Neural cell (in vitro differentiated cells): ENCODE measurements at regions not wholly inside any gene's neighbourhood (a gene's known extent, or its start where the extent isn't known, plus 50 kb on each side); places are given as distances from the start of the nearest gene placed in this dataset.

Experiments
- H2AFZ ChIP-seq: fragments of 200-600, 300-800 bp; sonication (generic), shearing (Covaris generic); 2 replicates; pipeline ENCODE4 v1.6.0; 2014; ENCODE audit warnings: low read depth, mild to moderate bottlenecking, antibody characterized with exemption, low read length, moderate library complexity
- H3F3A ChIP-seq: fragments of 200-600 bp; shearing (Covaris generic); 2 replicates; pipeline ENCODE4 v1.6.1; 2016; ENCODE audit warnings: mild to moderate bottlenecking, moderate library complexity, mixed read lengths, antibody characterized with exemption, low read length; ENCODE audit not compliant: insufficient read depth, poor library complexity, severe bottlenecking
- H3K27ac ChIP-seq: fragments of 200-600, 300-800 bp; sonication (generic), shearing (Covaris generic); 2 replicates; pipeline ENCODE4 v1.5.1; 2014; ENCODE audit warnings: mild to moderate bottlenecking, low read length, moderate library complexity
- H3K27me3 ChIP-seq: fragments of 300-800, 200-600 bp; sonication (generic), shearing (Covaris generic); 2 replicates; pipeline ENCODE4 v1.6.0; 2014; ENCODE audit warnings: mild to moderate bottlenecking, low read depth, low read length, moderate library complexity; ENCODE audit not compliant: insufficient read depth
- H3K36me3 ChIP-seq: fragments of 300-800, 200-600 bp; sonication (generic), shearing (Covaris generic); 2 replicates; pipeline ENCODE4 v1.5.1; 2014; ENCODE audit warnings: mild to moderate bottlenecking, antibody characterized with exemption, low read length, moderate library complexity; ENCODE audit not compliant: insufficient read depth
- H3K4me2 ChIP-seq: fragments of 300-800, 200-600 bp; sonication (generic), shearing (Covaris generic); 2 replicates; pipeline ENCODE4 v1.6.0; 2014; ENCODE audit warnings: mild to moderate bottlenecking, low read length
- H3K4me3 ChIP-seq: fragments of 300-800, 200-600 bp; sonication (generic), shearing (Covaris generic); 2 replicates; pipeline ENCODE4 v1.5.1; 2014; ENCODE audit warnings: mild to moderate bottlenecking, low read length, moderate library complexity
- H3K79me2 ChIP-seq: fragments of 200-600 bp; shearing (Covaris generic); replicated peaks from 2 replicates; pipeline ENCODE4 v1.6.0; 2014; ENCODE audit warnings: mild to moderate bottlenecking, low read length, moderate library complexity; ENCODE audit not compliant: insufficient read depth
- H3K9ac ChIP-seq: fragments of 300-800, 200-600 bp; sonication (generic), shearing (Covaris generic); 2 replicates; pipeline ENCODE4 v1.6.1; 2016; ENCODE audit warnings: mild to moderate bottlenecking, low read length, mixed read lengths
- H3K9me2 ChIP-seq: fragments of 200-600 bp; shearing (Covaris generic); 2 replicates; pipeline ENCODE4 v1.6.1; 2016; ENCODE audit warnings: mild to moderate bottlenecking, low read length, mixed read lengths; ENCODE audit not compliant: insufficient read depth
- H3K9me3 ChIP-seq: fragments of 200-600, 300-800 bp; sonication (generic), shearing (Covaris generic); 2 replicates; pipeline ENCODE4 v1.6.1; 2016; ENCODE audit warnings: mild to moderate bottlenecking, mixed run types, low read length, moderate library complexity, mixed read lengths
- H4K20me1 ChIP-seq: fragments of 200-600 bp; shearing (Covaris generic); 2 replicates; pipeline ENCODE4 v1.6.1; 2016; ENCODE audit warnings: mild to moderate bottlenecking, mixed run types; ENCODE audit not compliant: insufficient read depth
- EP300 ChIP-seq: fragments of 450-650 bp; conservative IDR thresholded peaks from 2 replicates; pipeline ENCODE4 v1.6.1; 2014; ENCODE audit warnings: antibody characterized with exemption, mild to moderate bottlenecking, moderate library complexity; ENCODE audit not compliant: poor library complexity, severe bottlenecking
- EZH2 ChIP-seq: fragments of 200-600, 300-800 bp; shearing (Covaris generic), sonication (generic); IDR thresholded peaks from 2 replicates; pipeline ENCODE4 v1.6.1; 2014; ENCODE audit warnings: antibody characterized with exemption, low read length, borderline replicate concordance, mild to moderate bottlenecking; ENCODE audit not compliant: insufficient read depth, poor library complexity, severe bottlenecking
- MXI1 ChIP-seq: fragments of 450-650 bp; conservative IDR thresholded peaks from 2 replicates; pipeline ENCODE4 v1.6.1; 2014; ENCODE audit warnings: antibody characterized with exemption, mild to moderate bottlenecking; ENCODE audit not compliant: poor library complexity, severe bottlenecking
- POLR2AphosphoS5 ChIP-seq: IDR thresholded peaks from 2 replicates; pipeline ENCODE4 v1.6.1; 2012
- RAD21 ChIP-seq: fragments of 450-650 bp; conservative IDR thresholded peaks from 2 replicates; pipeline ENCODE4 v1.6.1; 2014; ENCODE audit warnings: antibody characterized with exemption, mild to moderate bottlenecking, moderate library complexity
- SMC3 ChIP-seq: fragments of 450-650 bp; conservative IDR thresholded peaks from 2 replicates; pipeline ENCODE4 v1.6.1; 2014; ENCODE audit warnings: antibody characterized with exemption, mild to moderate bottlenecking, moderate library complexity; ENCODE audit not compliant: poor library complexity
- TAF1 ChIP-seq: IDR thresholded peaks from 2 replicates; pipeline ENCODE4 v1.6.1; 2012; ENCODE audit warnings: low read depth
- TF ChIP-seq, protein P1 (sequence below): fragments of 450-650 bp; IDR thresholded peaks from 2 replicates; pipeline ENCODE4 v1.5.1; 2014; ENCODE audit warnings: antibody characterized with exemption, mild to moderate bottlenecking, moderate library complexity; ENCODE audit not compliant: poor library complexity, severe bottlenecking
- TF ChIP-seq, protein P2 (sequence below): IDR thresholded peaks from 2 replicates; pipeline ENCODE4 v1.6.1; 2012; ENCODE audit warnings: borderline replicate concordance

- Histone ChIP-seq H3K36me3 (no peaks in the 10 kb centered on the region), H3K79me2 (no peaks in the 10 kb centered on the region), H3K4me2 (no peak overlapping the region), H3K27me3 (no peaks in the 10 kb centered on the region), H2AFZ (no peak overlapping the region), H3F3A (no peaks in the 10 kb centered on the region), H3K4me3 (no peak overlapping the region), H3K9ac (no peak overlapping the region), H3K27ac (no peak overlapping the region), H3K9me3 (no peaks in the 10 kb centered on the region), H4K20me1 (no peaks in the 10 kb centered on the region), H3K9me2 (no peaks in the 10 kb centered on the region)
- no peak for TF ChIP-seq SMC3
- no peak for TF ChIP-seq POLR2AphosphoS5
- no peak for TF ChIP-seq RAD21
- no peak for TF ChIP-seq TAF1
- no peak for TF ChIP-seq EP300
- TF ChIP-seq MXI1: no peak
- TF ChIP-seq, protein P1, sequence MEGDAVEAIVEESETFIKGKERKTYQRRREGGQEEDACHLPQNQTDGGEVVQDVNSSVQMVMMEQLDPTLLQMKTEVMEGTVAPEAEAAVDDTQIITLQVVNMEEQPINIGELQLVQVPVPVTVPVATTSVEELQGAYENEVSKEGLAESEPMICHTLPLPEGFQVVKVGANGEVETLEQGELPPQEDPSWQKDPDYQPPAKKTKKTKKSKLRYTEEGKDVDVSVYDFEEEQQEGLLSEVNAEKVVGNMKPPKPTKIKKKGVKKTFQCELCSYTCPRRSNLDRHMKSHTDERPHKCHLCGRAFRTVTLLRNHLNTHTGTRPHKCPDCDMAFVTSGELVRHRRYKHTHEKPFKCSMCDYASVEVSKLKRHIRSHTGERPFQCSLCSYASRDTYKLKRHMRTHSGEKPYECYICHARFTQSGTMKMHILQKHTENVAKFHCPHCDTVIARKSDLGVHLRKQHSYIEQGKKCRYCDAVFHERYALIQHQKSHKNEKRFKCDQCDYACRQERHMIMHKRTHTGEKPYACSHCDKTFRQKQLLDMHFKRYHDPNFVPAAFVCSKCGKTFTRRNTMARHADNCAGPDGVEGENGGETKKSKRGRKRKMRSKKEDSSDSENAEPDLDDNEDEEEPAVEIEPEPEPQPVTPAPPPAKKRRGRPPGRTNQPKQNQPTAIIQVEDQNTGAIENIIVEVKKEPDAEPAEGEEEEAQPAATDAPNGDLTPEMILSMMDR: no peak
- no peak for TF ChIP-seq EZH2
- TF ChIP-seq, protein P2, sequence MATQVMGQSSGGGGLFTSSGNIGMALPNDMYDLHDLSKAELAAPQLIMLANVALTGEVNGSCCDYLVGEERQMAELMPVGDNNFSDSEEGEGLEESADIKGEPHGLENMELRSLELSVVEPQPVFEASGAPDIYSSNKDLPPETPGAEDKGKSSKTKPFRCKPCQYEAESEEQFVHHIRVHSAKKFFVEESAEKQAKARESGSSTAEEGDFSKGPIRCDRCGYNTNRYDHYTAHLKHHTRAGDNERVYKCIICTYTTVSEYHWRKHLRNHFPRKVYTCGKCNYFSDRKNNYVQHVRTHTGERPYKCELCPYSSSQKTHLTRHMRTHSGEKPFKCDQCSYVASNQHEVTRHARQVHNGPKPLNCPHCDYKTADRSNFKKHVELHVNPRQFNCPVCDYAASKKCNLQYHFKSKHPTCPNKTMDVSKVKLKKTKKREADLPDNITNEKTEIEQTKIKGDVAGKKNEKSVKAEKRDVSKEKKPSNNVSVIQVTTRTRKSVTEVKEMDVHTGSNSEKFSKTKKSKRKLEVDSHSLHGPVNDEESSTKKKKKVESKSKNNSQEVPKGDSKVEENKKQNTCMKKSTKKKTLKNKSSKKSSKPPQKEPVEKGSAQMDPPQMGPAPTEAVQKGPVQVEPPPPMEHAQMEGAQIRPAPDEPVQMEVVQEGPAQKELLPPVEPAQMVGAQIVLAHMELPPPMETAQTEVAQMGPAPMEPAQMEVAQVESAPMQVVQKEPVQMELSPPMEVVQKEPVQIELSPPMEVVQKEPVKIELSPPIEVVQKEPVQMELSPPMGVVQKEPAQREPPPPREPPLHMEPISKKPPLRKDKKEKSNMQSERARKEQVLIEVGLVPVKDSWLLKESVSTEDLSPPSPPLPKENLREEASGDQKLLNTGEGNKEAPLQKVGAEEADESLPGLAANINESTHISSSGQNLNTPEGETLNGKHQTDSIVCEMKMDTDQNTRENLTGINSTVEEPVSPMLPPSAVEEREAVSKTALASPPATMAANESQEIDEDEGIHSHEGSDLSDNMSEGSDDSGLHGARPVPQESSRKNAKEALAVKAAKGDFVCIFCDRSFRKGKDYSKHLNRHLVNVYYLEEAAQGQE: no peak
Observed at GRCh38 chr16:82396509-82396908, 226.5 kb upstream of the MPHOSPH6 start.

GRCh38 chr16:82395212-82395611, 225.2 kb upstream of the MPHOSPH6 start:
- Histone ChIP-seq H3K27ac (no peak overlapping the region), H3K9me3 (no peaks in the 10 kb centered on the region), H2AFZ (no peak overlapping the region), H3K4me3 (no peak overlapping the region), H3K36me3 (no peaks in the 10 kb centered on the region), H3K79me2 (no peaks in the 10 kb centered on the region), H3K9me2 (no peaks in the 10 kb centered on the region), H3K27me3 (no peaks in the 10 kb centered on the region), H3F3A (no peaks in the 10 kb centered on the region), H3K4me2 (no peak overlapping the region), H3K9ac (no peak overlapping the region), H4K20me1 (no peaks in the 10 kb centered on the region)
- TF ChIP-seq, protein P2: no peak
- no peak for TF ChIP-seq EP300
- TF ChIP-seq, protein P1: no peak
- TF ChIP-seq EZH2: no peak
- TF ChIP-seq RAD21: no peak
- no peak for TF ChIP-seq POLR2AphosphoS5
- TF ChIP-seq SMC3: no peak
- no peak for TF ChIP-seq TAF1
- no peak for TF ChIP-seq MXI1
